Coronary artery (tissue), 2 donors: ENCODE measurements at regions not wholly inside any gene's neighbourhood (a gene's known extent, or its start where the extent isn't known, plus 50 kb on each side); places are given as distances from the start of the nearest gene placed in this dataset.

Experiments used
- DNase-seq: peaks from one replicate; pipeline ENCODE4 v3.0.0-alpha.2; 2017; ENCODE audit warnings: low spot score
- H3K27ac ChIP-seq, 2 donors: fragments of 200-600 bp; sonication (generic); one replicate each; pipeline ENCODE4 v1.5.1; 2016 to 2019
- H3K4me3 ChIP-seq: fragments of 200-600 bp; sonication (generic); 2 replicates; pipeline ENCODE4 v1.5.1; 2016; ENCODE audit warnings: mild to moderate bottlenecking, moderate library complexity
- CTCF ChIP-seq: fragments of 200-600 bp; sonication (generic); IDR thresholded peaks from one replicate; pipeline ENCODE4 v1.5.1; 2019; ENCODE audit warnings: antibody characterized with exemption

GRCh38 chrX:4249401-4249800, 536.0 kb upstream of the PRKX start:
- DNase-seq = no peak
- TF ChIP-seq CTCF = no peak
- H3K4me3 ChIP-seq = no peak overlapping the region
- no peak overlapping the region for H3K27ac ChIP-seq

- TF ChIP-seq CTCF = no peak
- Histone ChIP-seq H3K27ac (no peak overlapping the region), H3K4me3 (no peak overlapping the region)
- no peak for DNase-seq
These were observed 530.3 kb upstream of the PRKX start for GRCh38 chrX:4243759-4244158.

GRCh38 chrX:4240541-4241194, 527.2 kb upstream of the PRKX start:
- no peak for DNase-seq
- TF ChIP-seq CTCF = no peak
- H3K4me3 ChIP-seq = no peak overlapping the region
- no peak overlapping the region for H3K27ac ChIP-seq

GRCh38 chrX:4239650-4240540, 526.4 kb upstream of the PRKX start:
- no peak for DNase-seq
- H3K4me3 ChIP-seq = no peak overlapping the region
- no peak overlapping the region for H3K27ac ChIP-seq
- TF ChIP-seq CTCF = no peak

GRCh38 chrX:4238916-4239315, 525.5 kb upstream of the PRKX start:
- no peak for TF ChIP-seq CTCF

GRCh38 chrX:4225086-4225485, 511.6 kb upstream of the PRKX start:
- DNase-seq = no peak
- Histone ChIP-seq H3K4me3 (no peak overlapping the region), H3K27ac (no peak overlapping the region)
- no peak for TF ChIP-seq CTCF

More at GRCh38 chrX:4238916-4239315, 525.5 kb upstream of the PRKX start:
- Histone ChIP-seq H3K27ac (no peak overlapping the region), H3K4me3 (no peak overlapping the region)
- DNase-seq = no peak

GRCh38 chrX:4206941-4207340, 493.5 kb upstream of the PRKX start:
- Histone ChIP-seq H3K27ac (no peak overlapping the region), H3K4me3 (no peak overlapping the region)
- TF ChIP-seq CTCF = no peak
- DNase-seq = no peak
